GM19328 (cell line): ENCODE measurements at regions not wholly inside any gene's neighbourhood (a gene's known extent, or its start where the extent isn't known, plus 50 kb on each side); places are given as distances from the start of the nearest gene placed in this dataset.

Experiments used
- ATAC-seq: cut with Tn5 transposase; IDR thresholded peaks from one replicate; pipeline ENCODE4 v1.9.1; 2021; ENCODE audit warnings: mild to moderate bottlenecking, moderate library complexity; ENCODE audit not compliant: unreplicated experiment

- no peak for ATAC-seq
Measured at GRCh38 chr5:74386571-74387334, 253.8 kb downstream of the ENC1 start.

DNA sequence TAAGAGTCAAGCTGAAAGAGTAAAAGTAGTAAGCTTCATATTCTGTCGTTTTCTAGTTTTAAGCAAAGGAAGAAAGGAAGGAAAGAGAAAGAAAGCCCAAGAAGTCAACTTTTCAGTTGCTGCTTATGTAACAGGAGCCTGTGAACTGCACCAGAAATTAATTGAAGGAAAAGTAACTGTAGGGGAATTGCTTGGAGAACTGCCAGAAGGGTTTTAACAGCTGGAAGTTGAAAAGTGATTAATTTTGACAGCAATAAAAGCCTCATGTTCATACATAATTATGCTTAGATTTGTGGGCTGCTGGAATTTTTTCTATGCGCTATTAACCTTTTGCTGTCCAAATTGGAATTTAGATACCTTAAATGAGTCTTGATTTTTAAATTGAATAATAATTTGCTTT is 255.7 kb downstream of the ENC1 start:
- no peak for ATAC-seq

DNA sequence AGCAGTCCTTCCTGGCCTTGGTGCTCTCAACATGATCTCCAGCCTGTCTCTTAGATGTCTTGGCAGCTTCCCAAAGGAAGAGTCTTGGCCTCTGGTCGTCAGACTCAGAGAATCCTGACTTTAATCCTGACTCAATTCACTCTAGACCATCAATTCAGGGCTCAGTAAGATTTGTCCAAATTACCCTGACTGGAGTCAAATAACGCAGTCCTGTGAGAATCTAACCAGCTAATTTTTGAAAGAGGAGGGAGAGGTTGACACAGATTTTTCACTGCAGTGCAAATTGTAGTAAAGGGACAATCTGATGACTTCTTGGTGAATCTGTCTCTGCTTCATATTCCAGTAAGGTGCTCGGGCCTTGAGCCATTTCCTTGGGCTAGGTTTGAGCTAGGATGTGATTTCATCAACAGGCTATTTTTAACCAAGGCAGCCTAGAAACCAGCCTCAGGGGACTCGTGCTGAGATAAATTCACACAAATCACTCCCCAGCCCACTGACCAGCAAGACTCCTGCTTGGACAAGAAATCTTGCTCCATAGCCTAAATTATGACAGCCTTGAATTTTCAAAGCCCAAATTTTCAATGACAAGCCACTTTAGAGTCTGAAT is 257.4 kb downstream of the ENC1 start:
- no peak for ATAC-seq

GRCh38 chr5:74382123-74382855 is 258.2 kb downstream of the ENC1 start:
- ATAC-seq: no peak

GRCh38 chr5:74380193-74380592 is 260.3 kb downstream of the ENC1 start:
- no peak for ATAC-seq

- no peak for ATAC-seq
Measured at GRCh38 chr5:74378464-74378863, 262.1 kb downstream of the ENC1 start.

GRCh38 chr5:74376187-74376586 is 264.3 kb downstream of the ENC1 start:
- ATAC-seq: no peak

DNA sequence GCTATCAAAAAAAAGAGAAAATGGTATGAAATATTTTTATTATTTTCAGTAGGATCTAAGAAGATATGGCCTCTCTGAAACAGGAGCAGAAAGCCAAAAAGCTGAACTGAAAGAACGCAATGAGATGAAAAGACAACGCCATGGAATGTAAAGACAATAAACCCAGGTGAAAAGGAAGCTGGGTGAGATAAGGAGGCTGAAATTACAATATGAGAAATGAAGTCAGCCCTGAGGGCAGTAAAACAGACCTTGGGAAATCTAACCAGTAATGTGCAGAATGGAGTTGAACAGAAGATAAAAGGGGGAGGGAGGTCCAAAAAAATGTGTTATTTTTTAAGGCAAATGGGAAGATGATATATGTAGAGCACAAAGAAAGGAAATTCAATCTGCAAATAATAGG is 265.3 kb downstream of the ENC1 start:
- ATAC-seq: no peak

DNA sequence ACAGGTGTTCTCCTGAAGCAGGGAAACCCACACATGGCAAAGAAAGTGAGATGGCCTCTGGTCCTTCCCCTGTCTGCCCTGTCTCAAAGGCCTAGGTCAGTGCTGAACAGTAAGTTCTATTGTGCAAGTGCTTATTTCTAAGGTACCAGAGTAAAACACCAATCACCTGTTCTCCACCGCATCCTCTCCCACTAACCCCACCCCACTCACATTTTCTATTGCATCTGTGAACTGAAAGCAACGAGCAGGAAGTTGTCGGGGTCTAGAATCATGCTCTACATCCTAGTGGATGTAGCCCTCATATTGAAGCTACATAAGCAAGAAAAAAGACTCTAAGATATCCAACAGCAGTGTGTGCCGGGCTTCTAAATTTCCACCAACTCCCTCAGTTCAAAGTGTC is 265.9 kb downstream of the ENC1 start:
- no peak for ATAC-seq

DNA sequence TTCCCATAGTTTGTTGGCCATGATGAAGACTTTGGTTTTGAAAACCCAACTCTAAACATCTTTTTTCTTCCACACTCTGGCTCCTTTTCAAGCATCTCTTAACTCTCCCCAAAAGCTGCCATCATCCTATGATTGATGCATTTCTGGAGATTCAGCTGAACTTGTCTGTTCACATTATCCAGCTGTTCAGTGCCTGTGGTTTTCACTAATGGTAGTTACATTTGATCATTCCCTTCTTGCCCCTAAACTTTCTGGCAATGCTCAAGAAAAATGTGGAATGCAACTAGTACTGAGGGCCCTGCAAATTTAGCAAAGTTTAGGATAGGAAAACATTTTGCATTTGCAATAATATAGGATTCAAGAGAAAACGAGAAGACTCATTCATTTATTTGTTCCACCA is 267.5 kb downstream of the ENC1 start:
- ATAC-seq: no peak

DNA sequence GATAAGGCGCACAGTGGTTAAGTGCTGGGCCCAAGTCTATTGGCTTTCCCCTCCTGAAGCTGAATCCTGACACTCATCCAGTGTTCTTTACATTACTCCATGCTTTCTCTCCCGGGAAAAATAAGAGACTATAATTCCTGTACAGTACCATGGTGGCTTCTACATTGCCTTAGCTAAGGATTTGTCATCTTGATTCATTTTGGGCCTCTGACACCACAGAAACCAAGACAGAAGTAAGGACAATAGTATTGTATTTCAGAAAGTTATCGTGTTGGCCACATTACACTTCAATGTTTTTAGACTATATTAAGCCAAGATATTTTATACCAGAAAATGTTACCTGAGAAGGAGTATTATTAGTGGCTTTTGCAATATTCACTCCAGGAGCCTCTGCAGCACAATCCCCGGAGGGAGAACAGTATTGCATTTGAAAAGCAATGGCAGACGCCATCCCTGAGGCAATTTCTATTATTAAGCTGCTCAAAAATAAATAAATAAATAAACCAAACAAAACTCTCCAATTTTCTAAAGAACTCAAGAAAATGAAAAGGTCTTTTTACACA is 267.9 kb downstream of the ENC1 start:
- ATAC-seq: no peak

- no peak for ATAC-seq
Measured at GRCh38 chr5:74372051-74372450, 268.5 kb downstream of the ENC1 start.

DNA sequence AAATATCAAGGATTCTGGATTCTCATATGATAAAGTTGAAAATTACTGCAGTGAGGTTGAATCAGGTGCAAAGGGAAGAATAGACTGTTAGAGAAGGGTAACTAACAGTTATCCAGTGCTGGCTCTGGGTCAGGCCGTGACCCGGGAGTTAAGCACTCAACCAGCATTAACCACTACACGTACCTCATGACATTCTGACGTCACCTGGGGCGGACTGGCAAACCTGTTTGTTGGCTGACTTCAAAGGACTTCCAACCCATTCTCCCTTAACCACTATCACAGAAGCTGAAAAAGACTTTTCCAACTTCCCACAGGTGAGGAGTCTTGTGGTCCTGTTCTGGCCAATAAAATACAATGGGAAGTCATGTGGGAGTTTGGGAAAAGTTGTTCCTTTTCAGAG is 268.9 kb downstream of the ENC1 start:
- no peak for ATAC-seq

GRCh38 chr5:74370168-74370567 is 270.4 kb downstream of the ENC1 start:
- no peak for ATAC-seq

GRCh38 chr5:74369173-74369572 is 271.4 kb downstream of the ENC1 start:
- no peak for ATAC-seq

GRCh38 chr5:74367934-74368333 is 272.6 kb downstream of the ENC1 start:
- ATAC-seq: no peak

- ATAC-seq: no peak
Measured at GRCh38 chr5:74367241-74367733, 273.2 kb downstream of the ENC1 start.

GRCh38 chr5:74365723-74366122 is 274.8 kb downstream of the ENC1 start:
- no peak for ATAC-seq

DNA sequence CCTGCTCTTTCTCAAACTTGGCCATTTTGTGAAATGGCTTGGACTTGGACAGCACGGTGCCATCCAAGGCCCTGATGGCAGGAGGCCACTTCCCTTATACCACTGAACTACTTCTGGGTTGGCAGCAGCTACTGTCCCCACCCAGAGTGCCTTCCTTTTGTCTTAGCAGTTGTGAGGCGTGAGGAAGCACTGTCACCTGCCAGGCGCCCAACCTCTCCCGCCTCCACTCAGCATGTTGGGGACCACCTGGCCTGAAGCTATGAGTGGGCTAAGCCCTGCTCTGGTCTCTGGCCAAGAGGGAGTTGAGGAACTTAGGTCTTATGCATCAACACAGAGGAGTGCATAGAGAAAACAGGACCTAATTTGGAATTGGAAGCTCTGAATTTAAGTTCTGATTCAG is 276.0 kb downstream of the ENC1 start:
- ATAC-seq: no peak

DNA sequence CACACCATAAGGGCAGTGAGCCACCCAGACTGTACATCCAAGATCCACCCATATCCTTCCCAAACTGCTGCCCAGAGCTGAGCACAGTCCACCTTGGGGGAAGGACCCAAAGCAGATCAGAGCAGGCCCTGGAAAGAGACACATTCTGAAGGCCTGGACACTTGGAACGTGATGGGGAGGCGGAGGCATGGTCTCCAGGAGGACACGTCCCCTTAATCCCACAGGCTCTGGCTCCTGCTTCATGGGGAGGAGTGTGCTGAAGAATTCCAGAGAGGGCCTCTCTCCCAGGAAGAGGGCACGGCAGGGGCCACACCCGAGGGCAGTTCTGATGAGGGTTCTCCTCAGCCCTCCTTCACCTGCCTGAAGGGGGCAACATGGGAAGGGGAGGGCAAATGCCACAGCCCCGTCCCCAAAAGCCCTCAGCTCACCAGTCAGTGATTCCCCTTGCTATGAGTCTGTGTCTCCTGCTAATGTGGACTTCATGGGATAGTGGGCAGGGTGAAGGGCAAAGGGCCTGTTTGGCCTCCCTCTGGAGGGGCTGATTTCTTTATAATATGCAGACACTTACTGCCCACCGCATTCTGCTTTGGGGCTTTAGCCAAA is 276.8 kb downstream of the ENC1 start:
- no peak for ATAC-seq
